NCI-H2227 (cell line): ENCODE measurements at regions not wholly inside any gene's neighbourhood (a gene's known extent, or its start where the extent isn't known, plus 50 kb on each side); places are given as distances from the start of the nearest gene placed in this dataset.
A peak's percentile ranks its signal among the peaks of the same experiment; 100 is the strongest.
"Not testable (repeated sequence)": the region's sequence is repeated elsewhere in the genome, so short reads cannot be mapped to it uniquely, and the experiment has no call there.

ENCODE experiments used
- DNase-seq: peaks from one replicate; lab custom pipeline; 2025; ENCODE audit not compliant: unreplicated experiment; lab: John Stamatoyannopoulos, UW

- DNase-seq: no peak
Measured at GRCh38 chr20:48366230-48366629, 461.6 kb downstream of the PREX1 start.

DNA sequence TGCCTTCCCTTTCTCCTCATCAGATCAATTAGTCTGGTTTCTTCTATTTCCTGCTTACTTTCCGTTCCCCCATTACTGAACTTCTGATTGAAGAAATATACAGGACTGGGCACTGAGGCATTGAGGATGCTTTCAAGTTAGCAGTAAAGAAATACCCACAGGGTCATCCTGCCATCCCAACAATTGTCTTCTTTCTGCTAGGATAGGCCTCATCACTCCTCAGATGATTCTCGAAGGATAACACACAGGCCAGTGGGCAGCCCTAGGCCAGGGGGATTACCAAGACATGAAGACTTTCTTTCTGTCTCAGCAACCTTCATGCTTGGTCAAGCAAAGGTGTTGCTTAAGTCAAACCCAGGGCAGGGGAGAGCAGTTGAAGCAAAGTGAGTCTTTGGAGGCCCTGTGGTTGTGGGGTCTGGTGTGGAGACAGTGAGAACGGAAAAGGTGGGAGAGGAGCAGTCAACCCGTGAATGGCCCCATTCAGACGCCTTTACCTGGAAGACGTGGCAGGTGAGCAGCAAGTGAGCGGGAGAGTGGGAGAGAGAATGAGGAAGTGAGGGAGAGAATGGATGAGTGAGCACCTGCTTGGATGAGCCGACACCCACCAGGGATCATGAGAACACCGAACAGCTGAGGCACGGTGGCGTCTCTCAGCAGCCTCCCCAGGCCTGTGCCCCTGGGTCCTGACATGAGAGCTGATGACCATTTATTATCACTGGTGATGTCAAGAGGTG lies 462.9 kb downstream of the PREX1 start:
- DNase-seq: no peak

DNA sequence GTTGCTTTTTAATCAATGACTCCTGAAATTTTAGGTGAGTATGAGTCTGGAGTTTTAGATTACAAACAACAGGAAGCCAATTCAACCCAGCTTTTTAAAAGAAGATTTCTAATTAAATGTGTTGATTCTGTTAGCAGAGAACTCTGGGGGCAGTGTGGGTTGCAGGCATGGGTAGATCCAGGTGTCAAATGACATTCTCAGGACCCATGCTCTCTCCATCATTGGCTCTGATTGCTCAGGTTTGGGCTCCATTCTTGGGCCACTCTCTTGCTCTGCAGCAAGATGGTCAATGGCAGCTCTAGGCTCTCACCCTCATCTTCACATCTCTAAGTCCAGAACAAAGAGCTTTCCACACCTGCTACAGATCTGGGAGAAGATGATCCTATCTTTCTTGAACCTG lies 463.7 kb downstream of the PREX1 start:
- no peak for DNase-seq

DNA sequence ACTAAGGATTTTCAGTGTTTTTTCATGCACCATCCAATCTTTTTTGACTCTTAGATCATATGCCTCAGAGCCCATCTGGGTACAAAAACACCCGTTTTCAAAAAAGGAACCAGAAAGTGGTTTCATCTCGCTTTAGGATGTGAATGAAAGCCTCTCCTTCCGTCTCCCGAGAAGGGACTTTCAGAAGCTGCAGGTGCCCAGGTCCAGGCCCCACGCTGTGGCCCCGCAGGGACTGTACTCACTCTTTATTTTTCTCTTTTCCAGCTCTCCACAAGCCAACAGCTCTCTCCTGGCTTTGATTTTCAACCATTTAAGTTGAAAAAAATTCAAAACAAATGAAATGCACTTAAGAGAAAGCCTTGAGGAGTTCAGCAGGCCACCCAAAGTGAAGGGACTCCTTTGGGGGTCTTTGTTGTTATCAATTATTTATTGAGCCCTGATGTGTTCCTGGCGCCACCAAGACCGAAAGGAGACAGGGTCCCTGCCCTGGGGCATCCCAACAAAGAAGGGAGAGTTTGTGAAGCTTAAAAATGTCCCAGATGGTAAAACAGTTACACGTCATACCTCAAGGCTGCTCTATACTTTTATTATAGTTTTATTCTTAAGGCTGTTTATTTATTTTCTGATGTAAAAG lies 467.3 kb downstream of the PREX1 start:
- no peak for DNase-seq

DNA sequence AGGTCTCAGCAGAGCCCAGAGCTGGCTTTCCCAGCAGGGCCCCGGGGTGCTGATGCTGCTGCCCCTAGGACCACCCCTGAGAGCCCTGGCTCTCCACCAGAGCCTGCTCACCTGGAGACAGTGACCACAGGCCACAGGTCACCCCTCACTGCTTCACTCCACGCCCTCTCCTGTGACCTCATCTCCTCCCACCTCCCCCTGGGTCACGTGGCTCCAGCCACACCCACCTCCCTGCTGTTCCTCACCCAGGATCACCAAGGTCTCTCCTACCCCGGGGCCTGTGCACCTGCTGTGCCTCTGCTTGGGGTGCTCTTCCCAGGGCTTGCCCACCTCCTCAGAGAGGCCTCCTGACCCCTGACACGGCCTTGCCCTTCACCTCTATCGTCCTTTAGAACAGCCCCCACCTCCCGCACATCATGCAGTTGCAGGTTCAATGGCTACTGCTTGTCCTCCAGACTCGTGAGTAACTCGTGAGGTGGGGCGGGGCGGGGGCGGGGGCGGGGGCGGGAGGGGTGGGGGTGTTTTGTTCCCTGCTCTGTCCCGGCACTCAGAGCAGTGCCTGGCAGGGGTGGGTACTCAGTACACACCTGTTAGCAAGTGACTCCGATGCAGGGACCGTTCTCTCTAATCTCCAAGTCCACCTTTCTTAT lies 468.0 kb downstream of the PREX1 start:
- no peak for DNase-seq

- not testable (repeated sequence) for DNase-seq
Measured at GRCh38 chr20:48359055-48359390, 468.8 kb downstream of the PREX1 start.

DNA sequence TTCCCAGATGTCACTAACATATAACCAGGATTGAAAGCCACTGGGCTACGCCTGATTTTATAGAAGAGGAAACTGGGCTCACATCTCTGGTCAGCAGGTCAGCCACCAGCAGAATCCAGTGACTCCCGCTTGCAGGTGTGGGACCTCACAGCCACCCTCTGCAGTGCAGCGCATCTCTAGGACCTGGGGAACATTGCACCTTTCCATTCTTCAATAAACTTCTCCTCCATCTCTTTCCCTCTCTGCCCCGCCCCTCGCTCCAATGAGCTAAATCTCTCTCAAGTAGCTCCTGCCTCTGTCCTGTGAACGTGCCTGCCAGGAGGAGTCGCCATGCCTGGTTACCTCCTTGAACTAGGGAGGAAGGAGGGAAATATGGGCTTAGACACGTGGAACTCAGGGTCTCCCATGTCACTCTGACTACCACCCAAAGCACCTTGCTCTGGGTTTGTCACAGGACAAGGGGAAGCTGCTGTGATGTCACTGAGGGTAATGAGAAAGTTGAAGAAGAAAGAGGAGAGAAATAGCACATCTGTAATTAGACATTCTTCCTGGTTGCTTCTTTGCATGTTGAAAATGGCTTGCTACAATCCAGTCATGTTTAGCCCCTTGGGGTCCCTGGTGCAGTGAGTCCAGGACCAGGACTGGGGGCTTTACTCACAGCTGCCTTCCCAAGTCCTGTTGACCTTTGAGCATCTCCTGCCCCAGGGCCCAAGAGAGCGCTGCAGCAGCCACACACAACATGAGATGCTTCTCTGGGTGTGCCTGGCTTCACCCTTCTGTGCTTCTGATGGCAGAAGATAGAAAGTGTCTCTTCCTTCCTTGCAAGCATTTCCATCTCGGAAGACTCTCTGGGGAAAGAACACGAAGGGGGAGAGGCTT lies 469.4 kb downstream of the PREX1 start:
- DNase-seq: no peak

DNA sequence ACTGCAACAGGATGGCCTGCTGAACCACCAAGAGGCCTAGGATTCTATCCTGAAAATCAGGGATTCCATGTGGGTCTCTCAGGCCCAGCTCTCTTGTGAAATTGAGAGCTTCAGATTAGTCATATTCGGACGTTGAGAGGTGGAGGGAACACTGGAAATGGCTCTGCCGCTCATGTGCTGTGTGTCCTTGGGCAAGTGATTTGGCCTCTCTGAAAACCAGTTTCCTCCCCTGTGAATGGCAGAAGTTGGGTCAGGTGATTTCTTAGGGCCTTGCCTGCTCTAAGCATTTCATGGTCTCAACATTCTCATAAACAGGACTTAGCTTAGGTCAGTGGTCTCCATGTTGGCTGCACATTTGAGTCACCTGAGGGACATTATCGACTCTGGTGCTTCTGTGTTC lies 470.1 kb downstream of the PREX1 start:
- no peak for DNase-seq

- DNase-seq: no peak
Measured at GRCh38 chr20:48354903-48355302, 472.9 kb downstream of the PREX1 start.

DNA sequence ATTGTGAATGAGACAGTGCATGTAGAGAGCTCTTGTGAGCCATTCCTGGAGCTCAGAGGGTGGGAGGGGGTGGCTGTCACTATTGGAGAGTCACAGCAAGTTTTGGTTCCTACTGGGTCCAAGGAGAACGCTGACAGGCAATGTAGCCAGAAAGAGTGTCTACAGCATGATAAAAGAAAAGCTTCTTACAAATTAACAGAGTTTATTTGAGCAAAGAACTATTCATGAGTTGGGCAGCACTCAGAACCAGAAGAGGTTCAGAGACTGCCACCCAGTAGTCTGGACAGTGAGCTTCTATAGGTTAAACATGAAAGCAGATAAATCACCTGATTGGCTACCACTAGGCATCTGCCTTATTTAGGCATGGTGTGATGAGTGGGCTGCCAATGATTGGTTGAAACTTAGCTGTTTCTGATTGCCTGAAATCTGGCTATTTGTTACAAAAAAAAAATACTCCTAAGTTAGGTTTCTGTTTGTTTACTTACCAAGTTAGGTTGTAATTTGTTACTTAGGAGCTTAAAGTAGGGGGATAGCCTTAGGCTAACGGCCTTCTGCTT lies 473.4 kb downstream of the PREX1 start:
- DNase-seq: no peak

GRCh38 chr20:48352628-48353027 lies 475.2 kb downstream of the PREX1 start:
- no peak for DNase-seq

DNA sequence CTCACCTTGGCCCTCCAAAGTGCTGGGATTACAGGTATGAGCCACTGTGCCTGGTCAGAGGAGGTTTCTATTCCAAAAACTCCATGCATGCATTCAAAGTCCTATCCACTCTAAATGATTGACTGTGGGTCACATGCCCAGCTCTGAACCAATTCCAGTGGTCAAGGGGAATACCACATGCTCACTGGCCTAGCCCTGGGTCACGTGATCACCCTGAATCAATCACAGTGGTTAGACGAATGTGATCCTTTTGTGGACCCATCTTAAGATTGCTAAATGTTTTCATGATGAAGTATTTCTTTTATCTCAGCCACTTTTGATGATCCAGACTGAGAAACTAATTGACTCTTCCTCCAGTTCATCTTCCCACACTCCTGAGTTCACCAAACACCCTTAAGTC lies 475.8 kb downstream of the PREX1 start:
- DNase-seq: no peak

DNA sequence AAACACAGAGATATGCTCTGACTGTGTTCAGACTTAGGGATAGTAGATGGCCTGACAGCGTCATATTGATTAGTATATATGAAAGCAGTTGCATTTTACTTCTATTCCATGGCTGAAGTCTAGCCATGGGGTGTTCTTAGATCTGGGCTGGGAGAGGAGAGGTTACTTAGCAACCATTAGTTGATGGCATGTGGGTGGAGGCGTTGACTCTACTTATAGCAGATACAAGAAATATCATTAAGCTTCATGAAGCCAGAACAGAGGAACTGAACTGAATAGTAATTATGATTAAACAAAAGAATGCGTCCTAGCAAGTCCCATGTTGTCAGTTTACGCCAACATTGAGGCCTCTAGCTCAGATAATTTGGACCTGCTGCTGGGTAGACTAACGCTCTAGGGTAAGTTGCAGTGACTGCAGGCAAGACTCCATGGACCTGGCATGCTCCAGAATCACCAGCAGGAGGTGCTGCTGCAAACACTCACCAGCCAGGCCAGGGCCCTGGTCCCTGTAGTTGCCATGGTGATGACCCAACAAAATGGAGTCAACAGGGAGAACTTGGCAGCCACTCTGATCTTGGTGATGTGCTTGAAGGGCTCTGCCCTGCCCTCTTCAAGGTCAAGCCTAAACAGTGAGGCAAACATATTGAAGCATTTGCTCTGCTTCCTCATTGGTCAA lies 477.3 kb downstream of the PREX1 start:
- DNase-seq: peak; percentile 40

DNA sequence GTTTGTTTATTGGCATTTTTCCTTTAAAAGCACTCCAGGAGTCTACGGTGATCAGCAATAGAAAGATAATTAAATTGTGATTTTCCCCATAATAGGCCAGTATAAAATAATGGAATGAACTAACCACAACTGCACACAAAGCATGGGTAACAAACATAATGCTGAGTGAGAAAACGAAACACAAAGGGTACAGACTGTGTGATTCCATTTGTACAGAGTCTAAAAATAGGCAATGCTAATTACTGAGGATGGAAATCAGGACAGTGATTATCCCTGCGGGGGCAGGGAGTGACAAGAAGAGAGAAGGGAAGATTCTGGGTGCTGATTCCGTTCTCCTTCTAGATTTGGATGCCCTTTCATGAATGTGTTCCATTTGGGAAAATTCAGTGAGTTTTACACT lies 478.1 kb downstream of the PREX1 start:
- peak; percentile 6 for DNase-seq

DNA sequence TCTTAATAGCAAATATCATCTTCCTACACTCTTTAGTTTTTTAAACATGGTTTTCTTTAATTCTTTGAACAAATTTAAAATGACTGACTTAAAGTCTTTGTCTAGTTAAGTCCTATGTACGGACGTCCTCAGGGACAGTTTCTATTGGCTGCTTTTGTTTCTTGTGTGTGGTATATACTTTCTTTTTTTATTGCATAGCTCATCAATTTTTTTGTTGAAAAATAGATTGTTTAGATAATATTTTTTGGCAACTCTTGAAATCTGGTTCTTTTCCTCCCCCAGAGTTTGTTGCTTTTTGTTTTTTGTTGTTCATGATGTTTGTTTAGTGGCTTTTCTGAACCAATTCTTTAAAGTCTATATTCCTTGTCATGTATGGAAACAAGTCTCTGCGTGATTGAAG lies 479.8 kb downstream of the PREX1 start:
- no peak for DNase-seq

DNA sequence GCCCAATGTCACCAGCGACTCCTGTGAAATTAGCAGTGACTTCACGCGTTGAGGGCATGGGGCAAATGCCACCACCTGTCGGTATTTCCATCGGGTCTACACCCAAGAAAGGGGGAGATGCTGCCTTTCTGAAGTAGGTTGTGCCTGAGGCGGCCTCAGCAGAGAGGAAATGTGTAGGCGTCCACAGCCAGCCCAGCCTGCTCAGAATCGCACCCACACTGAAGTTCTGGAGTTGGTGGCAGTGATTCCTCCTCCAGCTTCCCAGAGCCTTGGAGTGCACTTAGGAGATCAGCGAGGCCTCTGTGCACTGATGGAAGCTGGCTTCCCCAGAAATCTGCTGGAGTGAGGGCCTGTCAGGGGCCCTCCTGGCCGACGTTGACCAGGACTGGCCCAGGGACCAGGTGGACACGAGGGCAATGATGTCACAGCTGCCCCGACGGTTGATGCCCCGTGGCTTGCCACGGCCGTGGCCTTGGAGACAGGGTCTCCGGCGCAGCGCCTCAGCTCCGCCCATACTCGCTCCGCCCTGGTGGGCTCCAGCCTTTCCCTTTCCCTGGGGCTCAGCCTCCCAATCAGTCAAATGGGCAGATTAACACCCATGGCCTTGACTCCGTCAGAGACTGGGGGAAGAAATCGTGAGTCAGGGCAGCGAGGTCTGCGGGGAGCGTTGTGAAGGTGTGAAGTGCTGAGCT lies 484.8 kb downstream of the PREX1 start:
- DNase-seq: no peak

DNA sequence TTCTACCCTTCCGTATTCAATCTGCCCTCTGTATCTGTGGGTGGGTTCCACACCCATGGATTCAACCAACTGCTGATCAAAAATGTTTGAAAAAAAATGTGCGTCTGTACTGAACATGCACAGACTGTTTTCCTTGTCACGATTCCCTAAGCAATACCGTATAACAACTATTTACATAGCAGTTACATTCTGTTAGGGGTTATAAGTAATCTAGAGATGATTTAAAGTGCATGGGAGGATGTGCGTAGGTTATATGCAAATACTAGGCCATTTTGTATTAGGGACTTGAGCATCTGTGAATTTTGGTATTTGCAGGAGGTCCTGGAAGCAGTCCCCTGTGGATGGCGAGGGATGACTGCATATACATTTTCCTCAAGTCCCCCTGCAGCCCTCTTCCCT lies 486.9 kb downstream of the PREX1 start:
- no peak for DNase-seq

GRCh38 chr20:48339986-48340882 lies 487.6 kb downstream of the PREX1 start:
- DNase-seq: no peak
